ENCODE measurements at regions not wholly inside any gene's neighbourhood (a gene's known extent, or its start where the extent isn't known, plus 50 kb on each side); places are given as distances from the start of the nearest gene placed in this dataset. TPM values are rescaled to one million over a fixed set of nuclear protein-coding genes. Genes with fewer than 3 reads are reported as not detected.
"Not testable (repeated sequence)": the region's sequence is repeated elsewhere in the genome, so short reads cannot be mapped to it uniquely, and the experiment has no call there.

GRCh38 chr9:90521811-90522570 lies 120.6 kb downstream of the DIRAS2 start:
- DNase-seq (ENCODE audit: low spot score) = no peak
- ATAC-seq = no peak
- intact Hi-C loops (cut with DNase I) = no loop called here

- DNase-seq (ENCODE audit: low spot score) (no peak), ATAC-seq (no peak)
- intact Hi-C loops (cut with DNase I) = no loop called here
Observed at GRCh38 chr9:90523958-90524357, 118.7 kb downstream of the DIRAS2 start.

- intact Hi-C loops (cut with DNase I) = no loop called here
- no peak for ATAC-seq
- no peak for DNase-seq (ENCODE audit: low spot score)
Observed at GRCh38 chr9:90526386-90526785, 116.2 kb downstream of the DIRAS2 start.

- intact Hi-C loops (cut with DNase I); ATAC-seq: not testable (repeated sequence)
Observed at GRCh38 chr9:90536094-90536493, 106.5 kb downstream of the DIRAS2 start.

GRCh38 chr9:90538566-90538965 lies 104.1 kb downstream of the DIRAS2 start:
- intact Hi-C loops (cut with DNase I) = no loop called here
- ATAC-seq = no peak
- DNase-seq (ENCODE audit: low spot score) = no peak

More at GRCh38 chr9:90536094-90536493, 106.5 kb downstream of the DIRAS2 start:
- DNase-seq (ENCODE audit: low spot score) = not testable (repeated sequence)

GRCh38 chr9:90539286-90539685 lies 103.3 kb downstream of the DIRAS2 start:
- DNase-seq (ENCODE audit: low spot score) (no peak), ATAC-seq (no peak)
- intact Hi-C loops (cut with DNase I) = no loop called here

- ATAC-seq (no peak), DNase-seq (ENCODE audit: low spot score) (no peak)
- intact Hi-C loops (cut with DNase I) = no loop called here
Observed at GRCh38 chr9:90540734-90541133, 101.9 kb downstream of the DIRAS2 start.

- DNase-seq (ENCODE audit: low spot score) (no peak), ATAC-seq (no peak)
- intact Hi-C loops (cut with DNase I) = no loop called here
Observed at GRCh38 chr9:90544488-90544887, 98.1 kb downstream of the DIRAS2 start.

- no peak for DNase-seq (ENCODE audit: low spot score)
- intact Hi-C loops (cut with DNase I) = no loop called here
- no peak for ATAC-seq
Observed at GRCh38 chr9:90546200-90546599, 96.4 kb downstream of the DIRAS2 start.

- DNase-seq (ENCODE audit: low spot score) = no peak
- no peak for ATAC-seq
- intact Hi-C loops (cut with DNase I) = no loop called here
Observed at GRCh38 chr9:90547896-90548295, 94.7 kb downstream of the DIRAS2 start.

- intact Hi-C loops (cut with DNase I) = no loop called here
- ATAC-seq = no peak
- DNase-seq (ENCODE audit: low spot score) = no peak
Observed at GRCh38 chr9:90552317-90552716, 90.3 kb downstream of the DIRAS2 start.

GRCh38 chr9:90555351-90556057 lies 87.1 kb downstream of the DIRAS2 start:
- ATAC-seq (no peak), DNase-seq (ENCODE audit: low spot score) (no peak)
- intact Hi-C loops (cut with DNase I) = no loop called here

- intact Hi-C loops (cut with DNase I) = no loop called here
- DNase-seq (ENCODE audit: low spot score) (no peak), ATAC-seq (no peak)
Observed at GRCh38 chr9:90556897-90557675, 85.5 kb downstream of the DIRAS2 start.

GRCh38 chr9:90559075-90560073 lies 83.2 kb downstream of the DIRAS2 start:
- ATAC-seq = no peak
- intact Hi-C loops (cut with DNase I) = no loop called here
- DNase-seq (ENCODE audit: low spot score) = no peak

Small RNAs in the stretch of these regions (microRNA-seq; reads per million reads assigned to microRNA genes)
- gene MIR4290 = not detected
